ENCODE measurements at regions not wholly inside any gene's neighbourhood (a gene's known extent, or its start where the extent isn't known, plus 50 kb on each side); places are given as distances from the start of the nearest gene placed in this dataset.
"Not testable (repeated sequence)": the region's sequence is repeated elsewhere in the genome, so short reads cannot be mapped to it uniquely, and the experiment has no call there.

DNA sequence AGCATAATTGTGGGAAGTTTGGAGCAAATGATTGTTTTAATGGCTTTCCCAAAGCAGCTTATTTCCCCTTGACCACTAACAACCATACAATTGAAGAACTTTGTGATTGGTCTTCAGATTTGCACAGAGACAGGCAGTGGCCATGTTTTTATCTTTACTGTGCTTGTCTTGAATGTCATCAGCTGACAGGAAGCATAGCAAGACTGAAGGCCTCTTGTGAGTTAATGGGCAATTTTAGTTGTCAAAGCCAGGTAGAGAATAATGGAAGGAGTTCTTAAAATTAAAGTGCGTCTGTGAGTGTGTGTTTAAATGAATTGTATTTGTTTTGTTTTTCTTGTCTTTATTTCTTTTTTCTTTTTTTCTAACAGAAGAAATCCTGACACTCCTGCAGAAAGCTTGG, 809.9 kb downstream of the TSN start:
- Histone ChIP-seq H3K27me3 (ENCODE audit: control insufficient read depth, insufficient read depth, low read length, poor library complexity, severe bottlenecking) (no peaks in the 10 kb centered on the region), H3K36me3 (ENCODE audit: control insufficient read depth, insufficient read depth, low read length) (no peaks in the 10 kb centered on the region), H3K9me3 (ENCODE audit: control insufficient read depth, low read length) (no peaks in the 10 kb centered on the region), H3K27ac (ENCODE audit: insufficient read depth, low read depth, low read length, poor library complexity, severe bottlenecking) (no peak overlapping the region), H3K4me3 (ENCODE audit: insufficient read depth, low read depth, low read length) (no peak overlapping the region), H3K4me1 (ENCODE audit: control insufficient read depth, insufficient read depth, low read length) (no peaks in the 10 kb centered on the region)
- 53 to 67% methylated on average over 1 of the region's 1 CpG for WGBS, 2 experiments

DNA sequence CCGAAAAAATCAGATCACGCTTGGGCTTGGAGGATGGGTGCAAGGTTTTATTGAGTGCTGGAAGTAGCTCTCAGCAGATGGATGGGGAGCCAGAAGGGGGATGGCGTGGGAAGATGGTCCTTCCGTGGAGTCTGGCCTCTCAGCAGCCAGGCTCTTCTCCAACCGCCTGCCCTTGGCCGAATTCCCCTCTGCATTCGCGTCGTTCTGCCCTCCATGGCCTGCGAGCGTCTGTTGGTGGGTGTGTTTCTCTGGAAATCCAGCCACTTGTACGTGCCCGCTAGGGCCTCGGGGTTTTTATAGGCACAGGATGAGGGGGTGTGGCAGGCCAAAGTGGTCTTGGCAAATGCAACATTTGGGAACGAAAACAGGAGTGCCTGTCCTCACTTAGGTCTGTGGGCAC, 815.2 kb downstream of the TSN start:
- no peaks in the 10 kb centered on the region for H3K9me3 ChIP-seq (ENCODE audit: control insufficient read depth, low read length)
- H3K4me3 ChIP-seq (ENCODE audit: insufficient read depth, low read depth, low read length) = no peak overlapping the region
- H3K27ac ChIP-seq (ENCODE audit: insufficient read depth, low read depth, low read length, poor library complexity, severe bottlenecking) = no peak overlapping the region
- no peaks in the 10 kb centered on the region for H3K27me3 ChIP-seq (ENCODE audit: control insufficient read depth, insufficient read depth, low read length, poor library complexity, severe bottlenecking)
- H3K36me3 ChIP-seq (ENCODE audit: control insufficient read depth, insufficient read depth, low read length) = no peaks in the 10 kb centered on the region
- 95 to 98% methylated on average over 15 of the region's 15 CpGs for whole genome bisulfite sequencing, 2 experiments
- no peaks in the 10 kb centered on the region for H3K4me1 ChIP-seq (ENCODE audit: control insufficient read depth, insufficient read depth, low read length)

DNA sequence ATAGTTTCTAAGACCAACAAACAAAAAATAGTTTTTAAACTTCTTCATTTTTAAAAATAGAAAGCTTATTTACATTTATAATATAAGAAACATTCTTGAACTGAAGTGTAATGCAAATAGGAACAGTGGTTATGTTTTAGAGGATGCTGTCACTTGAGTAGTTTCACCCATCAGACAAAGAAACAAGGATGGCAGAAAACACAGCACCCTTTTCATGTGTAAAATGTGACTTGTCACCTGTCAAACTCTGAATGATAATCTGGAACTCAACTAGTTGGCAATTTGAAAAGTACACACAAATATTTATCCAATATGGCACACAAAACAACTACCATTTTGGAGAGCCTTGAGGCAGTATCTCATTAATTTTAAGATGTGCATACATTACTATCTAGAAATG, 816.0 kb downstream of the TSN start:
- not testable (repeated sequence) for H3K4me3 ChIP-seq (ENCODE audit: insufficient read depth, low read depth, low read length); H3K36me3 ChIP-seq (ENCODE audit: control insufficient read depth, insufficient read depth, low read length); H3K27me3 ChIP-seq (ENCODE audit: control insufficient read depth, insufficient read depth, low read length, poor library complexity, severe bottlenecking); H3K9me3 ChIP-seq (ENCODE audit: control insufficient read depth, low read length); H3K4me1 ChIP-seq (ENCODE audit: control insufficient read depth, insufficient read depth, low read length); H3K27ac ChIP-seq (ENCODE audit: insufficient read depth, low read depth, low read length, poor library complexity, severe bottlenecking)

DNA sequence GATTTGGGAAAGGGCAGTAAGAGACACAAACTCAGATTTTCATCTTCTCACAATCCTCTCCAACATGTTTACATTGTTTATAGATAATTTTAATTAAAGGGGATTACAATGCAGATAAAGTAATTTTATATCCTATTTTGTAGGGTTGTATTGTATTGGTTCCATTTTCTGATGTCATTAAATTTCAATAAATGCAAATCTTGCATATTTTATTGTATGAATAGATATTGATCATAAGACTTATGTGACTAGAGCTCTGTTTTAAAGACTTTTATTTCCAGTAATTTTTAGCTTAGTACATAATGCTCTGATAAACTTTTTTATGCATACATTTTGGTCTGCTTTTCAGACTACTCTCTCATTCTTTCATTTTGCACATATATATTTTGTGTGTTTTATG, 819.6 kb downstream of the TSN start:
- H3K27me3 ChIP-seq (ENCODE audit: control insufficient read depth, insufficient read depth, low read length, poor library complexity, severe bottlenecking) = no peaks in the 10 kb centered on the region
- H3K36me3 ChIP-seq (ENCODE audit: control insufficient read depth, insufficient read depth, low read length) = no peaks in the 10 kb centered on the region
- H3K4me3 ChIP-seq (ENCODE audit: insufficient read depth, low read depth, low read length) = no peak overlapping the region
- no peaks in the 10 kb centered on the region for H3K4me1 ChIP-seq (ENCODE audit: control insufficient read depth, insufficient read depth, low read length)
- H3K27ac ChIP-seq (ENCODE audit: insufficient read depth, low read depth, low read length, poor library complexity, severe bottlenecking) = no peak overlapping the region
- no peaks in the 10 kb centered on the region for H3K9me3 ChIP-seq (ENCODE audit: control insufficient read depth, low read length)

DNA sequence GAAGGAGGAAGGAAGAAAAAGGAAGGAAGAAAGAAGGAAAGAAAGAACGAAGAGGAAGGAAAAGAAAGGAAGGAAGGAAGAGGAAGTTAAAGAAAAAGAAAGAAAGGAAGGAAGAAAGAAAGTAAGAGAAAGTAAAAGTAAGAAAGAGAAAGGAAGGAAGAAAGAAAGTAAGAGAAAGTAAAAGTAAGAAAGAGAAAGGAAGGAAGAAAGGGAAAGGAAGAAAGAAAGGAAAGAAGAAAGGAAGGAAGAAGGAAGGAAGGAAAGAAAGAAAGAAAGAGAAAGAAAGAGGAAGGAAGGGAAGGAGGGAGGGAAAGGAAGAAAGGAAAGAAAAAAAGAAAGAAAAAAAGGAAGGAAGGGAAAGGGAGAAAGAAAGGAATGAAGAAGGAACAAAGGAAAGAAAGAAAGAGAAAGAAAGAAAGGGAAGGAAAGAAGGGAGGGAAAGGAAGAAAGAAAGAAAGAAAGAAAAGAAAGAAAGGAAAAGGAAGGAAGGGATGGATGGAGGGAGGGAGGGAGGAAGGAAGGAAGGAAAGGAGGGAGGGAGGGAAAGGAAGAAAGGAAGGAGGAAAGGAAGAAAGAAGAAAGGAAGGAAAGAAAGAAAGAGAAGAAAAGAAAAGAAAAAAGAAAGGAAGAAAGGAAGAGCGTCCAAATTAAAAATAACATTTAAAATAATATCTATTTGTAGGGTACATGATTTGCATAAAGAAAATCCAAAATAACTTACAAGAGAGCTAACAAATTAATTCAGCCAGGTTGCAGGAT, 827.9 kb downstream of the TSN start:
- WGBS, 2 experiments = 88 to 93% methylated on average over 1 of the region's 2 CpGs
- H3K36me3 ChIP-seq (ENCODE audit: control insufficient read depth, insufficient read depth, low read length) = no peaks in the 10 kb centered on the region
- no peaks in the 10 kb centered on the region for H3K27me3 ChIP-seq (ENCODE audit: control insufficient read depth, insufficient read depth, low read length, poor library complexity, severe bottlenecking)
- no peak overlapping the region for H3K4me3 ChIP-seq (ENCODE audit: insufficient read depth, low read depth, low read length)
- no peak overlapping the region for H3K27ac ChIP-seq (ENCODE audit: insufficient read depth, low read depth, low read length, poor library complexity, severe bottlenecking)
- no peaks in the 10 kb centered on the region for H3K4me1 ChIP-seq (ENCODE audit: control insufficient read depth, insufficient read depth, low read length)
- H3K9me3 ChIP-seq (ENCODE audit: control insufficient read depth, low read length) = no peaks in the 10 kb centered on the region

DNA sequence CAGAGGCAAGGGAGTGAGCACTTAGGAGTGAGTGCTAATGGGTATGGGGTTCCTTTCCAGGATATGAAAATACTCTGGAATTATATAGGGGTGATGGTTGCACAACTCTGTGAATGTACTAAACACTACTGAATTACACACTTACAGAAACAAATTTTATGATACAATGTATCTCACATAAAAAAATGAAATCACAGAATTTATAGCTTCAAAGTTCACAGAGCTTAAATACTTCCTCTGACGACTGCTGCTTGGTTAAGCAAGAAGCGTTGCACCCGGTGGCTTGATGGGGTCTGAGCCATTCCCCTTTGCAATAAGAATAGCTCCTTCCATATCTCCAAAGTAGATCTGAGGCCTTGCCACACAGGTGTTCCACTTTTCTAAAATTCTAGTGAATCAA, 835.1 kb downstream of the TSN start:
- Histone ChIP-seq H3K27me3 (ENCODE audit: control insufficient read depth, insufficient read depth, low read length, poor library complexity, severe bottlenecking) (no peaks in the 10 kb centered on the region), H3K27ac (ENCODE audit: insufficient read depth, low read depth, low read length, poor library complexity, severe bottlenecking) (no peak overlapping the region), H3K36me3 (ENCODE audit: control insufficient read depth, insufficient read depth, low read length) (no peaks in the 10 kb centered on the region), H3K4me1 (ENCODE audit: control insufficient read depth, insufficient read depth, low read length) (no peaks in the 10 kb centered on the region), H3K4me3 (ENCODE audit: insufficient read depth, low read depth, low read length) (no peak overlapping the region), H3K9me3 (ENCODE audit: control insufficient read depth, low read length) (no peaks in the 10 kb centered on the region)
- 97 to 100% methylated on average over 3 of the region's 3 CpGs for WGBS, 2 experiments

DNA sequence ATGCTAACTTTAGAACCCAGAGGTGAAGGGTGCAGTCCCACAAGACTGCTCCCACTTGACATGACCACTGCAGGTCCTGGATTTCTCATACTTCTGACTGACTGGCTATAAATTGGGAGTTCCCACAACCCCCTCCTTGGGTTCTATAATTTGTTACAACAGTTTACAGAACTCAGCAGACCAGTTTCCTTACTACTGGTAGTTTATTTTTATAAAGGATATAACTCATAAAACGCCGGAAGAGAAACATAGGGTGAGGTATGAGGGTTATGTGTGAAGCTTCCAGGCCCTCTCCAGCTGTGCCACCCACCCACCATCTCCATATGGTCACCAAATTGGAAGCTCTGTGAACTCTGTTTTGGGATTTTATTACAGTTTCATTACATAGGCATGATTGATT, 839.6 kb downstream of the TSN start:
- H3K27ac ChIP-seq (ENCODE audit: insufficient read depth, low read depth, low read length, poor library complexity, severe bottlenecking) = no peak overlapping the region
- H3K27me3 ChIP-seq (ENCODE audit: control insufficient read depth, insufficient read depth, low read length, poor library complexity, severe bottlenecking) = no peaks in the 10 kb centered on the region
- H3K4me3 ChIP-seq (ENCODE audit: insufficient read depth, low read depth, low read length) = no peak overlapping the region
- H3K36me3 ChIP-seq (ENCODE audit: control insufficient read depth, insufficient read depth, low read length) = no peaks in the 10 kb centered on the region
- H3K9me3 ChIP-seq (ENCODE audit: control insufficient read depth, low read length) = no peaks in the 10 kb centered on the region
- 90% methylated on average over 2 of the region's 2 CpGs; no CpG with 5 or more reads in 1 of the 2 experiments for WGBS, 2 experiments
- H3K4me1 ChIP-seq (ENCODE audit: control insufficient read depth, insufficient read depth, low read length) = no peaks in the 10 kb centered on the region

DNA sequence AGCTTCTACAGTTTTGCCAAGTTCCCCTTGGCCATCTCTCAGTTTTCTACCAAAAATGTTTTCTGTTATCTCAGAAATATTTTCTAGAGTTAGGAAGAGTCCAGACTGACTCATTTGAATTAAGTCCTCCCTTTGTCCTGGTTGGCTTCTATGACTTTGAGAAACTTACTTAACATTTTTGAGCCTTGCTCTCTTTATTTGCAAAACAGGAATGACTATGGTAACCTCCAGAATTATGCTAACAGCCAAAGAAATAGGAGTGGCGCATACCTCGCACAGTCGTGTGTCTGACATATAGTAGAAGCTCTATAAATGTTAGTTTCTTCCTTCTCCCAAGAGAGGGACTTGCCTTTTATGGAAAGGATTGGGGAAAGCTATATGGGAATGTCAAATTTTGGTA, 841.1 kb downstream of the TSN start:
- no peaks in the 10 kb centered on the region for H3K9me3 ChIP-seq (ENCODE audit: control insufficient read depth, low read length)
- WGBS, 2 experiments = 82 to 87% methylated on average over 3 of the region's 3 CpGs
- H3K27ac ChIP-seq (ENCODE audit: insufficient read depth, low read depth, low read length, poor library complexity, severe bottlenecking) = no peak overlapping the region
- H3K27me3 ChIP-seq (ENCODE audit: control insufficient read depth, insufficient read depth, low read length, poor library complexity, severe bottlenecking) = no peaks in the 10 kb centered on the region
- no peaks in the 10 kb centered on the region for H3K4me1 ChIP-seq (ENCODE audit: control insufficient read depth, insufficient read depth, low read length)
- H3K36me3 ChIP-seq (ENCODE audit: control insufficient read depth, insufficient read depth, low read length) = no peaks in the 10 kb centered on the region
- no peak overlapping the region for H3K4me3 ChIP-seq (ENCODE audit: insufficient read depth, low read depth, low read length)

DNA sequence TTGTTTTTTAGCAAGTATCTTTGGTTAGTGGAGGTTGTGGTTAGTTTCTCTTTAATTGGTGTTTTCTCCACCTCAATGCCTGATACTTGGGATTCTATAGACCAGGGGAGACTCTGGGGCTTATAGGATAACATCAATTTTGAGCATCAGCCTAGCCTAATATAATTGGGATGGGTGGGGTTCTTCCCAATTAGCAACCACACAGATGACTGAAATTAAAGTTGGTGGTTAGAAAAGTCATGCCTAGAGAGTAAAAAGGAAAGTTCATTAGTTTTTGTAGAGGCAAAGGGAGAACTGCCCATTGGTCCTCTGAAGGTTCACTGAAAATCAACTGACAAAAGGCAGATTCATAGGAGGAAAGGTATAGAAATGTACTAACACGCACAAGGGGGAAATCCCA, 843.3 kb downstream of the TSN start:
- H3K4me1 ChIP-seq (ENCODE audit: control insufficient read depth, insufficient read depth, low read length) = no peaks in the 10 kb centered on the region
- WGBS, 2 experiments = 100% methylated on average over 1 of the region's 1 CpG
- H3K27ac ChIP-seq (ENCODE audit: insufficient read depth, low read depth, low read length, poor library complexity, severe bottlenecking) = no peak overlapping the region
- H3K27me3 ChIP-seq (ENCODE audit: control insufficient read depth, insufficient read depth, low read length, poor library complexity, severe bottlenecking) = no peaks in the 10 kb centered on the region
- H3K36me3 ChIP-seq (ENCODE audit: control insufficient read depth, insufficient read depth, low read length) = no peaks in the 10 kb centered on the region
- H3K9me3 ChIP-seq (ENCODE audit: control insufficient read depth, low read length) = no peaks in the 10 kb centered on the region
- no peak overlapping the region for H3K4me3 ChIP-seq (ENCODE audit: insufficient read depth, low read depth, low read length)

DNA sequence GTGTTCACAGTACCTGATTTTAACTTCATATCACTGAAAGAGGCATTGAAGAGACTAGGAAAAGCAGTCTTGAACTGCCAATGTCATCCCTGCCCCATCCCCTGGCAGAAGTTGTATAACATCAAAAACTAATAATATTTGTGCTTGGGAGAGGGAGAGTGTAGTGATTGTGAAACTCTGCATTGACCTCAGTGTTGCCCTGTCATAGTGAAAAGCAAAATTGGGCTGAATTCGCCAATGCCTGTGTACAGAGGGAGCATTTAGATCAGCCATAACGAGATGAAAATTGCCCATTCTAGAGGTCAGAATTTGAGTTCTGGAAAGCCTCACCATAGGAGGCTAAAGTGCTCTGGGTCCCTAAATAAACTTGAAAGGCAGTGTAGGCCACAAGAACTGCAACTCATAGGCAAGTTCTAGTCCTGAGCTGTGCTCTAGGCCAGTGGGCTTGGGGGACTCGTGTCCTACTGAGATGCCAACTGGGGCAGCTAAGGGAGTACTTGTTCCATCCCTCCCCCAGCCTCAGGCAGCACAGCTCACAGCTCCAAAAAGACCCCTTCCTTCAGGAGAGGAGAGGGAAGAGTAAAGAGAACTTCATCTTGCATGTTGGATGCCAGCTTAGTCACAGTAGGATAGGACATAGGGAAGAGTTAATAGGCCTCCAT, 855.6 kb downstream of the TSN start:
- H3K36me3 ChIP-seq (ENCODE audit: control insufficient read depth, insufficient read depth, low read length) = no peaks in the 10 kb centered on the region
- no peaks in the 10 kb centered on the region for H3K9me3 ChIP-seq (ENCODE audit: control insufficient read depth, low read length)
- H3K4me3 ChIP-seq (ENCODE audit: insufficient read depth, low read depth, low read length) = no peak overlapping the region
- 94% methylated on average over 3 of the region's 3 CpGs for WGBS, 2 experiments
- H3K4me1 ChIP-seq (ENCODE audit: control insufficient read depth, insufficient read depth, low read length) = no peaks in the 10 kb centered on the region
- no peaks in the 10 kb centered on the region for H3K27me3 ChIP-seq (ENCODE audit: control insufficient read depth, insufficient read depth, low read length, poor library complexity, severe bottlenecking)
- no peak overlapping the region for H3K27ac ChIP-seq (ENCODE audit: insufficient read depth, low read depth, low read length, poor library complexity, severe bottlenecking)

All from ectodermal cell (in vitro differentiated cells).